Endothelial cell of umbilical vein (primary cell): ENCODE measurements at regions not wholly inside any gene's neighbourhood (a gene's known extent, or its start where the extent isn't known, plus 50 kb on each side); places are given as distances from the start of the nearest gene placed in this dataset.

Experiments
- BruUV-seq: library from RNA; stranded (reverse); fragments of 400-500 nt; replicated peaks from 2 replicates; lab custom pipeline; 2021; lab: Mats Ljungman, UMichigan
- CTCF ChIA-PET: fragments of 300-600, 350-600 bp; sonication (Branson Sonifier 250); formaldehyde crosslinking; loops from one replicate; lab custom pipeline; 2021; ENCODE audit warnings: antibody characterized with exemption, inconsistent platforms; lab: Charles Lee
- POLR2A ChIA-PET: fragments of 300-600, 350-600 bp; sonication (Branson Sonifier 250); formaldehyde crosslinking; loops from one replicate; lab custom pipeline; 2021; ENCODE audit warnings: antibody characterized with exemption, inconsistent platforms; lab: Charles Lee
- DNase-seq: peaks from one replicate; pipeline ENCODE4 v3.0.0-alpha.2; 2011; ENCODE audit warnings: low read depth, low spot score
- FAIRE-seq: peaks from 2 replicates; lab custom pipeline; 2011; peaks lifted over from hg19 to GRCh38; lab: Jason Lieb, UNC
- H2AFZ ChIP-seq: 2 replicates; pipeline ENCODE4 v1.6.0; 2012; ENCODE audit warnings: low read depth, low read length, control low read depth, inconsistent platforms
- H3K27ac ChIP-seq: 2 replicates; pipeline ENCODE4 v1.5.1; 2011; ENCODE audit warnings: low read depth, mild to moderate bottlenecking, control low read depth, low read length, moderate library complexity; ENCODE audit not compliant: insufficient read depth
- H3K27me3 ChIP-seq, 2 experiments: 2 replicates each; pipeline versions ENCODE4 v1.6.0 to v1.6.1; 2011; ENCODE audit warnings: low read length in 2 of 2, mixed read lengths in 1 of 2; ENCODE audit not compliant: control insufficient read depth in 2 of 2, insufficient read depth in 2 of 2
- H3K36me3 ChIP-seq, 2 experiments: 2 replicates in 1 of 2; 3 replicates in 1 of 2; pipeline ENCODE4 v1.5.1; 2011; ENCODE audit warnings: low read length in 2 of 2, mild to moderate bottlenecking in 1 of 2, moderate library complexity in 1 of 2; ENCODE audit not compliant: control insufficient read depth in 2 of 2, insufficient read depth in 2 of 2; ENCODE audit errors: extremely low read depth in 1 of 2
- H3K4me1 ChIP-seq: 3 replicates; pipeline ENCODE4 v1.5.1; 2011; ENCODE audit warnings: mild to moderate bottlenecking, low read length; ENCODE audit not compliant: control insufficient read depth, insufficient read depth; ENCODE audit errors: extremely low read depth
- H3K4me2 ChIP-seq: 2 replicates; pipeline ENCODE4 v1.6.1; 2011; ENCODE audit warnings: low read length, control low read depth, mixed read lengths; ENCODE audit not compliant: insufficient read depth
- H3K4me3 ChIP-seq, 3 experiments: fragments of 200-600 bp in 1 of 3; sonication (generic), shearing (Covaris generic) in 1 of 3; replicated peaks in 1 of 3; 2 replicates each; pipeline ENCODE4 v1.5.1; 2011 to 2016; ENCODE audit warnings: control low read depth in 3 of 3, low read length in 3 of 3, mild to moderate bottlenecking in 2 of 3, inconsistent platforms in 1 of 3, low read depth in 1 of 3, moderate library complexity in 1 of 3; ENCODE audit not compliant: insufficient read depth in 1 of 3
- H3K79me2 ChIP-seq: 2 replicates; pipeline ENCODE4 v1.6.0; 2012; ENCODE audit warnings: low read length, inconsistent platforms; ENCODE audit not compliant: control insufficient read depth, insufficient read depth
- H3K9ac ChIP-seq: replicated peaks from 2 replicates; pipeline ENCODE3; 2011; ENCODE audit warnings: low read length, control low read depth; ENCODE audit not compliant: insufficient read depth; ENCODE audit errors: extremely low read depth
- H3K9me1 ChIP-seq: replicated peaks from 3 replicates; pipeline ENCODE4 v1.6.0; 2011; ENCODE audit warnings: mild to moderate bottlenecking, low read length; ENCODE audit not compliant: control insufficient read depth, insufficient read depth; ENCODE audit errors: extremely low read depth
- H3K9me3 ChIP-seq: replicated peaks from 2 replicates; pipeline ENCODE4 v1.5.1; 2012; ENCODE audit warnings: low read length, inconsistent platforms; ENCODE audit not compliant: control insufficient read depth, insufficient read depth
- H4K20me1 ChIP-seq: replicated peaks from 2 replicates; pipeline ENCODE3; 2011; ENCODE audit warnings: mild to moderate bottlenecking, low read length; ENCODE audit not compliant: control insufficient read depth, insufficient read depth; ENCODE audit errors: extremely low read depth
- EZH2 ChIP-seq: IDR thresholded peaks from 2 replicates; pipeline ENCODE4 v1.6.1; 2012; ENCODE audit warnings: borderline replicate concordance, low read depth, mild to moderate bottlenecking, moderate library complexity, low read length, inconsistent platforms; ENCODE audit not compliant: severe bottlenecking
- FOS ChIP-seq: IDR thresholded peaks from 2 replicates; pipeline ENCODE4 v1.6.1; 2011; ENCODE audit warnings: mild to moderate bottlenecking, low read length, moderate library complexity, borderline replicate concordance; ENCODE audit not compliant: insufficient read depth
- GATA2 ChIP-seq: IDR thresholded peaks from 2 replicates; pipeline ENCODE4 v1.7.0; 2011; ENCODE audit warnings: low read depth, mild to moderate bottlenecking, moderate library complexity, mixed read lengths, low read length; ENCODE audit not compliant: insufficient read length, insufficient read depth
- MYC ChIP-seq: IDR thresholded peaks from one replicate; pipeline ENCODE4 v1.6.1; 2011; ENCODE audit warnings: mild to moderate bottlenecking, low read depth, low read length
- dilution Hi-C: fragments of 300-500 bp; cut with MboI; formaldehyde crosslinking; loops from one replicate; pipeline ENCODE4 v1.15.0; 2019; ENCODE audit warnings: low sequenced_read_pairs; ENCODE audit not compliant: extremely low pct_ligation_motif_present
- intact Hi-C: fragments of 100-400 bp; cut with micrococcal nuclease; formaldehyde crosslinking; loops from one replicate; pipeline ENCODE4 v1.10.0; 2022
- TF ChIP-seq, protein P1 (sequence below): IDR thresholded peaks from 2 replicates; pipeline ENCODE4 v1.6.1; 2011; ENCODE audit not compliant: insufficient read depth, insufficient read length
- TF ChIP-seq, protein P2 (sequence below), 2 donors: IDR thresholded peaks; 1 replicate in 1 of 2; 2 replicates in 1 of 2; pipeline ENCODE4 v1.5.1; 2011; ENCODE audit warnings: low read length in 2 of 2, mild to moderate bottlenecking in 2 of 2, moderate library complexity in 2 of 2, control low read depth in 1 of 2, inconsistent platforms in 1 of 2, low read depth in 1 of 2; ENCODE audit not compliant: insufficient read depth in 1 of 2; ENCODE audit errors: extremely low read depth in 1 of 2

DNA sequence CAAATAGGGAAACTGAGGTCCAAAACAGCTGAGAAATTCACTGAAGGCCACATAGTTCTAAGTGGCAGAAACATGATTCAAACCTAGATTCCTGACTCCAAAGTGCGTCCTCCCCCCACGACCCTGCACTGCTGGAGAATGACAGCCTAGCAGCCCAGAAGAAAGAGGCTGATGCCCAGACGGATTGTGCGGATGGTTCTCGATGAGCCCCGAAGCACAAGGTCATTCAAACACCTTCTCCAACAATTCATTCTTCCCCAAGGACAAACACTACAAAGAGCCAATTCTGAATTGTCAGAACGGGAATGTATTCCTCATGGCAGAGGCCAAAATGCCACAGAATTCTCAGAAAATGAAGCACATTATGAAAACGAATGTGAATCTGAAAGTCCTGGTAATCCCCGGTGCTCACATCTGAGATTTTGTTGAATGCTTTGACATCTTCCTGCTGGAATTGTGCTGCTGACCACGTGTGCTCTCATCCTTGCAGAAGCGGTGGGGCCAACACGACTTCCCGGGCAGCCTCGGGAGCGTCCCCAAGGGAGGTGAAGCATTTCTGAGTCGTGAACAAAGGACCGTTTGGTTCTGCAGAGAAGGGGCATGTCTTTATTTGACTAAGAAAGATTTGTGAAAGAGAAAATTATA is 337.0 kb downstream of the EIPR1 start:
- H3K27me3 ChIP-seq: no peaks in the 10 kb centered on the region
- TF ChIP-seq FOS (no peak), GATA2 (no peak), EZH2 (no peak), MYC (no peak)
- TF ChIP-seq, protein P1, sequence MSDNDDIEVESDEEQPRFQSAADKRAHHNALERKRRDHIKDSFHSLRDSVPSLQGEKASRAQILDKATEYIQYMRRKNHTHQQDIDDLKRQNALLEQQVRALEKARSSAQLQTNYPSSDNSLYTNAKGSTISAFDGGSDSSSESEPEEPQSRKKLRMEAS: no peak
- TF ChIP-seq, protein P2, sequence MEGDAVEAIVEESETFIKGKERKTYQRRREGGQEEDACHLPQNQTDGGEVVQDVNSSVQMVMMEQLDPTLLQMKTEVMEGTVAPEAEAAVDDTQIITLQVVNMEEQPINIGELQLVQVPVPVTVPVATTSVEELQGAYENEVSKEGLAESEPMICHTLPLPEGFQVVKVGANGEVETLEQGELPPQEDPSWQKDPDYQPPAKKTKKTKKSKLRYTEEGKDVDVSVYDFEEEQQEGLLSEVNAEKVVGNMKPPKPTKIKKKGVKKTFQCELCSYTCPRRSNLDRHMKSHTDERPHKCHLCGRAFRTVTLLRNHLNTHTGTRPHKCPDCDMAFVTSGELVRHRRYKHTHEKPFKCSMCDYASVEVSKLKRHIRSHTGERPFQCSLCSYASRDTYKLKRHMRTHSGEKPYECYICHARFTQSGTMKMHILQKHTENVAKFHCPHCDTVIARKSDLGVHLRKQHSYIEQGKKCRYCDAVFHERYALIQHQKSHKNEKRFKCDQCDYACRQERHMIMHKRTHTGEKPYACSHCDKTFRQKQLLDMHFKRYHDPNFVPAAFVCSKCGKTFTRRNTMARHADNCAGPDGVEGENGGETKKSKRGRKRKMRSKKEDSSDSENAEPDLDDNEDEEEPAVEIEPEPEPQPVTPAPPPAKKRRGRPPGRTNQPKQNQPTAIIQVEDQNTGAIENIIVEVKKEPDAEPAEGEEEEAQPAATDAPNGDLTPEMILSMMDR (IDR thresholded peaks at IDR 0.05; ENCODE audit: extremely low read depth in 1 of 2, insufficient read depth in 1 of 2, low read depth in 1 of 2, low read length in 2 of 2): no peak
- no peak overlapping the region for H3K27ac ChIP-seq
- no peak for FAIRE-seq
- H3K4me2 ChIP-seq: no peak overlapping the region
- no peak overlapping the region for H2AFZ ChIP-seq
- DNase-seq: no peak
- POLR2A ChIA-PET: no interaction called here
- H3K9ac ChIP-seq: no peak overlapping the region
- no peaks in the 10 kb centered on the region for H3K79me2 ChIP-seq
- intact Hi-C loops: no loop called here
- no peaks in the 10 kb centered on the region for H3K36me3 ChIP-seq
- H3K4me1 ChIP-seq: no peaks in the 10 kb centered on the region
- dilution Hi-C loops: no loop called here
- BruUV-seq: no TSS peak
- H3K4me3 ChIP-seq: no peak overlapping the region
- CTCF ChIA-PET: no interaction called here
- no peaks in the 10 kb centered on the region for H4K20me1 ChIP-seq
- peaks cover 4% of the 10 kb centered on the region for H3K9me3 ChIP-seq
- H3K9me1 ChIP-seq: no peaks in the 10 kb centered on the region
